Cardiac septum (tissue), 1 donor: ENCODE measurements at regions not wholly inside any gene's neighbourhood (a gene's known extent, or its start where the extent isn't known, plus 50 kb on each side); places are given as distances from the start of the nearest gene placed in this dataset.
"Not testable (repeated sequence)": the region's sequence is repeated elsewhere in the genome, so short reads cannot be mapped to it uniquely, and the experiment has no call there.

ENCODE experiments used
- DNase-seq: peaks from one replicate; pipeline ENCODE4 v3.0.0-alpha.2; 2020; ENCODE audit warnings: low spot score
- intact Hi-C: fragments of 100-400 bp; cut with DNase I; formaldehyde crosslinking; loops from one replicate; pipeline ENCODE4 v1.14.0; 2022
- donor health status: DM: no; HTN: no; CAD: no.

DNA sequence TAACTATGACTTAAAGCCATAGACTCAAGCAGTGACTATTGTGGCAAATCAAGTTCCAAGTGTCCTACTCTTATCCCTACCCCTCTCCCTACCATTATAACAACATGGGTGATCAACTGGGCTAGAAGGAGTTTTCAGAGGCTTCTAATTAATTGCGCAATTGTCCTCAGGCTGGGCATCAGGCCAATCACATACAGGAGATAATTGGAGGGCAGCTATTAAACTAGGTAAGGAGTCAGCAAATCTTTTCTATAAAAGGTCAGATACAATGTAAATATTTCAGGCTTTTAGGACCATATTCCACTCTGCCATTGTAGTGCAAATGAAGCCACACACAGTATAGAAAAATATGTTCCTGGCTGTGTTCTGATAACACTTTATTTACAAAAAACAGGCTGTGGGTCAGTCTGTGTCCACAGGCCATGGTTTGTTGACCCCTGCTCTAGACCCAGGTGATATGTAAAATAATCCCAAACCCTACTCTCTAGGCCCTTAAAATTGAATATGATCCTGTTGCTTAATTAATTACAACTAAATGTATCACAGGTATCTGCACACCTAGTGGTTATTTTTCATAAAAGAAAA is 141.4 kb upstream of the PIK3R1 start:
- DNase-seq: no peak
- intact Hi-C loops: no loop called here

DNA sequence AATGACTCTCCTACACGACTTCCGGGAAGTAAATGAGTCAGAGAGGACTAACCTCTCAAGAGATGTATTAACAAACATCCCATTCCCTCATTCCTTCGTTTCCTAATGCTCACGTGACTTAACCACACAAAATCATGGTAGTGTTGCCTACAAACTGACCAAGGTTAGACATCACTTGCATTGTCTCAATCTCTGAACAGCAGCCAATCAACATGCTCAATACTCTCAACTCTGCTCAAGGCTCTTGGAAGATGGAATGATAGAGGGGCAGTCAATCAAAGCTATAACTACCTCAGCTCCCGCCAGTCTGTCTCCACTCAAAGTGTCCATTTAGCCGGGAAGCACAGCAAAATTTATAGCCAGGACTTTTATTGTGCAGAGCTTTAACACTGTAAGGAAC is 143.8 kb upstream of the PIK3R1 start:
- no peak for DNase-seq
- intact Hi-C loops: no loop called here

DNA sequence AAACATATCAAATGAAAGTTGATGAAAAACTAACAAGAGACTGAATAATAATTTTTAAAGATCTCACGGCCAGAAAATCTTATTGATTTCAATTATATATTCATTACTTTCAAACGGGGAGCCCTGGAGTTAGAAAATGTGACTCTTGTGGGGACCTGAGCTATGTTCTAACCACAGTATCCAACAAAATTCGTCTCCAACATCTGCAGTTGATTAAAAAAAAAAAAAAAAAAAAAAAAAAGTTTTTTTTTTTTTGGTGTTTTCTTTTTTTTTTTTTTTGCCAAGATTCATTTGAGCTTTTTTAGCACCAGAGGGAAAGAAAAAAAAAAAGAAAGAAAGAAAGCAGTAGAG is 144.3 kb upstream of the PIK3R1 start:
- intact Hi-C loops: no loop called here
- no peak for DNase-seq

DNA sequence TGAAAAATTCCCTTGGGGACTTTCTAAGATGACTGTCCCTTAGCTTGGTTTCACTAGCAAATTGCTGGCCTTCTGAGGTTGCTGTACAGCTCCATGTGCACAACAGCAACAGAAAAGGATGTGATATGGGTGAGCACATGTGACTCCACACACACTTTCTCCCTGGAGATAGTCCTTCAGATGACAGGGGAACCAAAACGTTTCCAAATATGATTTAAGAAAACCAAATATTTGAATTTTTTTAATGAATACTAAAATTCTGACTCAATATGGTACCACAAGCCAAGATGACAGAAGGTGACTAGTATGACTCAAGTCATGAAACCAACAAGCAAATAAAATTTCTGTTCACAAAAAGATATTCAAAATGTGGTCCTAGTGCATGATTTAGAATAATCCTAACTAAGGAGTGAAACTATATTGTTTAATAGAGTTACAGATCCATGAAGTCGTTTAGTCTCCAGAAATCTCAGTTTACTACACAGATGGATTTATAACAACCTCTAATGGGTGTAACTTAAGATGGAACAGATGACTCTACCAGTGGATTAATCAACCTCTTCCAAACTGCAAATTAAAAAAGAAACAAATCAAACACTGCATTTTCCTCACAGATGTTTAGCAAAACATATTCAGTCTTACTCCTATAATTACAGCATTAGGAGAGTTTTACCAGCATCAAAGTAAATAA is 144.8 kb upstream of the PIK3R1 start:
- DNase-seq: no peak

DNA sequence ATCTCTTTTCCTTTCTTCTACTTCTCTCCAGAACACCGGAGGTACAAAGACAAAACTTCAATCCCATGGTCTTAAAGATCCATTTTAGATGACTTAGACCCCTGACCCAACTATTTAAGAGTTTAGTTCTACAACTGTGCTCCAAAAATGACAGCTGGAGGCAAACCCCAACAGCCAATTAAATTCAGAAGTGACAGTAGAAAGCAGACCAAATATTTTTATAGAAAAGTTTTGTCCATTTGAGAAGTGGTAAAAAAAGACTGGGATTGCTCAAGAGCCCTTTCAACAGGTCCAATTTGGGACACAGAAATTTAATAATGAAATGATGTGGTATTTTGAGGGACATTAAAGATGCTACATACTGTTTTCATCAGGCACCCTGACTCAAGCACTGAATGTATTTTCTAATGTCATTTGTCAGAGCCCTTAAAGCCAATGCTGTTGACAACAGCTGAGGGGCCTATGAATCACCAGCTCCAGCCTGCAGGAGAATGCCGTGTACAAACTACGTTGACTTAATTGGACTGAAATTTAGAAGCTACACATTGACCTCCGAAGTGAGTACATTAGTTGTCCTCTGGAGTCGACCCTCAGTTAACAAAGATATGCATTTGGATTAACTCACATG is 147.5 kb upstream of the PIK3R1 start:
- DNase-seq: no peak
- intact Hi-C loops: no loop called here

More for the DNA sequence above, 144.8 kb upstream of the PIK3R1 start:
- intact Hi-C loops: no loop called here

DNA sequence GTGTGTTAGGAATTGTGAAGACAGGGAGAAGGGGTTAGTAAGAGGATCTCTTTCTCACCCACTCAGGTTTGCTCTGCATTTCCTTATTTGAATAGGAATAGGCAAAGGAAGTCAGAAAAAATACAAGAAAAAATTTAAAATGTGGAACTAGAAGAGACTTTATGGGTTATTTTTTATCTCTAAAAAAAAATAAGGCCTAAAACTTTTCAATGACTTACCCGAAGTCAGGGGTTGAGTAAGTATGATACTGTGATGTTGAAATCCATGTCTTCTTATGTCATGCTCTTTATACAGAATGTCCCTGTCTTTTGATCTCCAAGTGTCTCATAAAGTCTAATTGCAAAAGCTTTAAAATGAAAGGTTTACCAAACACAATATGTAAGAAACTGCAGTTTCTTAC is 148.3 kb upstream of the PIK3R1 start:
- intact Hi-C loops: no loop called here
- DNase-seq: no peak

DNA sequence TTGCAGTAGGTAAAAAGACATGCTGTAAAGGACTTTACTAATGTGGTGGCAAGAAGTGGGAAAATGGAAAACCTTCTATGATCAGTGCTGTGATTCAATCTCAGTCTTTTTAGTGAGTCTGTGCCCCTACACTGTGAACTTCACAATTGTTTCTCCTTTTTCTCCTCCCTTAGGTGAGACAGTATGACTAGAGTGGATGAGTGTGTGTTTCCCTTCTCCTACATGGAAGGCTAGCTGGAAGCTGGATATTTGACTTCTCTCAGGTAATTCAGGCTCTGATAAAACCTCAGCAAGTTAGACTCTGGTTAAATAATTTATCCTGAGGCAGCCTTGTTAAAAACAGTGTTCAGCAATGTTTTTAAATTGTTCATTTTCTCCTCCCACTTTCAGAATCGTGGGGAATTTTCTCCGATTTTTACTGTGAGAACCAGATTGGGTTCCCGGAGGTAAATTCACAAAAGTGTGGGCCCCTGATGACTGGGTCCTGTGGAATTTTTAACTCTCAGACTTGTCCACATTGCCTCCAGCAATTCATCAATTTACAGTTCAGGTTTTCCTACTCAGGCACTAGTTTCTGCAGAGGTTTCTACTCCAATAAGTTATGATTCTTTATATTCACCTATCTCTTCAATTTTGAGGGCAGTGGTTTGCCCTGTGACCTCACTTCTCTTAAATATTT is 149.1 kb upstream of the PIK3R1 start:
- DNase-seq: no peak
- intact Hi-C loops: no loop called here

DNA sequence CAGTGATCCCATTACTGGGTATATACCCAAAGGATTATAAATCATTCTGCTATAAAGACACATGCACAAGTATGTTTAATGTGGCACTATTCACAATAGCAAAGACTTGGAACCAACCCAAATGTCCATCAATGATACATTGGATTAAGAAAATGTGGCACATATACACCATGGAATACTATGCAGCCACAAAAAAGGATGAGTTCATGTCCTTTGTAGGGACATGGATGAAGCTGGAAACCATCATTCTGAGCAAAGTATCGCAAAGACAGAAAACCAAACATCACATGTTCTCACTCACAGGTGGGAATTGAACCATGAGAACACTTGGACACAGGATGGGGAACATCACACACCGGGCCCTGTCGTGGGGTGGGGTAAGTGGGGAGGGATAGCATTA is 150.2 kb upstream of the PIK3R1 start:
- intact Hi-C loops, DNase-seq: not testable (repeated sequence)

DNA sequence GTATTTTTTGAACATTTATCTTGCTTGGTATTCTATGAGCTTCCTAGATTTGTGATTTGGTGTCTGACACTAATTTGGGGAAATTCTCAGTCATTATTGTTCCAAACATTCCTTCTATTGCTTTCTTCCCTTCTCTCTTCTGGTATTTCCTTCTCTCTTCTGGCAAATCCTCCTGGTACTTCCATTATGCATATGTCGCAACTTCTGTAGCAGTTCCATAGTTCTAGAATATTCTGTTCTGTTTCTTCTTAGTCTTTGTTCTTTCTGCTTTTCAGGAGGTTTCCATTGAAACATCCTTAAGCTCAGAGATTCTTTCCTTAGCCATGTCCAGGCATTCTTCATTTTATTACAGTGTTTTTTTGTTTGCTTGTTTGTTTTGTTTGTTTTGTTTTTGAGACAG is 155.2 kb upstream of the PIK3R1 start:
- intact Hi-C loops: no loop called here
- no peak for DNase-seq

DNA sequence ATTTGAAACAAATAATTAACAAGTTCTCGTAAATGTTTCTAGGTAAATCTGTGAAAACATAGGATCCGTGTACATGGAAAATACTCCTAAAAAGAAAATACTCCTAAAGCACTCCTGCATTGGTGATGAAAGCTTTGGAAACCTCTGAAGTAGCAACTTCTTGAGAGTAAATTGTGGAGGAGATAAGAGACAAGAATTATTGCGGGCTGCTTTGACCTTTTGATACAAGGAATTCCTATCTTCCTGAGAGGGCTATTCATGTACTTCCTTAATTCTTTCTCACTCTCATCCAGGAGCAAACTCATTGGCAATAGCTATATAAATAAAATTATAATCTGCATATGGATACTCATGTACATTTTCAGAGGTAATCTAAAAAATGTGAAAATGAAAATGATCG is 158.4 kb upstream of the PIK3R1 start:
- DNase-seq: no peak
- intact Hi-C loops: no loop called here

DNA sequence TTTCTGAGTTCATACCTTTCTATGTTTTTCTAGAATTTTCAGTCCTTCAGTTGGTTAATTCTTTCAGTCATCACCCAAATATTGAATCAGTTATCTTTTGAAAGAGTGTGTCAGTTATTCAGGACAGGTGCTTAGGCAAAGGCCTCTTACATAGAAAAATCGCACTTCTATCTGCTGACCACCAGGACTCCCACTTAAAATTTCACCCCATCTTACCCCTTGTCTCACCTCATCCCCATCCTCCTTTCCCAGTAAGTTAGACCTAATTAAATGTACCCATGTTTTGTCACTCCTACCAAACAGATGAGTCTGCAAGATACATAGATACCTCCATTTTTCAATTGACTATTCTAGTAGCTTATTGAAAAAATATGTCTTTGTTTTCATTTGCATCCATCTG is 159.9 kb upstream of the PIK3R1 start:
- DNase-seq: no peak
- intact Hi-C loops: no loop called here

DNA sequence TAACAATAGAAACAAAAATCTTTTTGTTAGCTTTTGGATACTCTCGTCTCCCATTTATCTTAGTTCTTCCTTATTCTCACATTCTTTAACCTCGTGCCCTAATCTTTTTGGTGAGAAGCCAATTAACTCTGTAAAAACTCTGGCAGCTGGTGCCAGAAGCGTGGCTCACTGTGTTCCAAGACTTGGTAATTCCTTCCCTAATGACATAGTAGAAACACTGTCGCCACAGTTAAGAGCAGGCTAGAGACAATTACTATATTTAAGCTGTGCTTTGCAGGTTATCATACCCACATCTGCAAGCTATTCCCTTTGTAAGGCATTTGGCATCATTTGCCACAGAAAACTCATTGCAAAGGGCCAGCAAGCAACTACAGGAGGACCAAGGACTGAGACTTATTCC is 160.9 kb upstream of the PIK3R1 start:
- intact Hi-C loops: no loop called here
- DNase-seq: no peak

DNA sequence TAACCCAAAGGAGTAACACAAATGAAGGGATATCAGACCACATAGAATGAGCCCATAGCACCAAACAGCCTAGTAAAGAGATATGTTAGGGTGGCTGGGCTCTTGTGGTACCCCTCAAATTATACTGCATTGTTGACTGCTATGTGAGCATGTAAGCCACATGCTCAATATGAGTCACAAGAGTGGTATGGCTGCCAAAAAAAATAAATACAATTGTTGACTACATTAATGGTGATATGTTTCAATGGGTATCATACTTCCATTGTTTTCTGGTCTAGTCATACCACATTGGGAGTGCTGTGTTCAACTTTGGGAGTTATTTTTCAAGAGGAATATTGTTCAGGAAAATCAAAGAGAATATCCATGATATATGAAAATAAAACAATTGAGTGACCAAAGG is 162.4 kb upstream of the PIK3R1 start:
- intact Hi-C loops: no loop called here
- no peak for DNase-seq

DNA sequence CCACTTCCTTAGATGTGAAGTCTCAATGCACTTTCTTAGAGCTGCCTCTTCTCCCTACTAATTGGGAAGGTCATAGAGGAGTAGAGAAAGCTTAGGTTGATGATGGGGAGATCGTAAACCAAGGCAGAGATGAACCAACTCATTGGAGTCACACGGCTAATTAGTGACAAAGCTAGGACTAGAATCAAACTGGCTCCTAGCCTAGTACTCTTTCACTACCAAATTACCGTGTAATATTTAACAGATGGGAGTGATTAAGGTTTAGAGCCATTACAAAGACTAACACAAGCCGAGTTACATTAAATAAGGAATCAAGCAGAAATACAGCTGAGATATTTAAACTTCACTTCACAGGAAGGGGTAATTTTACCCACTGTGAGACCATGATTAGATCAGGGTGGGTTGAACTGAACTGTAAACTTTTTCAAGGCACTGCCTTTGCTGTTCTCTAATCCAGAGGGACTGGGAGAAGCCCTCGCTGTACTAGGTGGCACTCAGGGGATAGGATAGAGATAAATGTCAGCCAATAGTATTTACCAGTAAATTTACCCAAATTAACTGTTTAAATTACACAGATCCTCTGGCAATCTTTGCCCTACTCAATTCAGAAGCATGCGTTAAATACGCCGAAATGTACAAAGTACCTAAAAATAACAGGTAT is 166.4 kb upstream of the PIK3R1 start:
- no peak for DNase-seq
- intact Hi-C loops: no loop called here

DNA sequence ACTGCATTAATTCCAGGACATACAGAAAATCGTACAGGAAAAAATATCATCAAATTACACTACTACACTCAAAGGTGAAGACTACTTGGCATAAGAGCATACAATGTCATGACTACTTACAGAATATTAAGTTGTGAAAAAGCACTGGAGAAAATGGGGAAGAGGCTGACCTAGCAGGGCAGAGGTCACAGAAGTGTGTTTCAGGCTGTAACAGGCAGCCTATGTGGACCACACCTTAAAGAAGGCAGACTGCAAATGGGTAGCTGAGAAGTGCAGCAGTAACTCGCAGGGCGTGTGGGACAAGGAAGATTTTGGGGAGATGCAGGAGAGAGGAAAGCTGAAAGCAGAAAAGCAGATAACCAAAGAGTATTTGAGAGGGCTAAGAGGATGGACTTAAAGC is 167.0 kb upstream of the PIK3R1 start:
- intact Hi-C loops: no loop called here

DNA sequence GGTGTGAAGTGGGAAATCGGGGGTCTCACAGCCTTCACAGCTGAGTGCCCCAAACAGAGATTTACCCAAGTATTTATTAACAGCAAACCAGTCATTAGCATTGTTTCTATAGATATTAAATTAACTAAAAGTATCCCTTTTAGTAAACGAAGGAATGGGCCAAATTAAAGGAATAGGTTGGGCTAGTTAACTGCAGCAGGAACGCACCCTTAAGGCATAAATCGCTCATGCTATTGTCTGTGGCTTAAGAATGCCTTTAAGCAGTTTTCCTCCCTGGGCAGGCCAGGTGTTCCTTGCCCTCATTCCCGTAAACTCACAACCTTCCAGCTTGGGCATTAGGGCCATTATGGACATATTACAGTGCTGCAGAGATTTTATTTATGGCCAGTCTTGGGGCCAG is 167.5 kb upstream of the PIK3R1 start:
- DNase-seq, intact Hi-C loops: not testable (repeated sequence)

More for the DNA sequence above, 167.0 kb upstream of the PIK3R1 start:
- no peak for DNase-seq

DNA sequence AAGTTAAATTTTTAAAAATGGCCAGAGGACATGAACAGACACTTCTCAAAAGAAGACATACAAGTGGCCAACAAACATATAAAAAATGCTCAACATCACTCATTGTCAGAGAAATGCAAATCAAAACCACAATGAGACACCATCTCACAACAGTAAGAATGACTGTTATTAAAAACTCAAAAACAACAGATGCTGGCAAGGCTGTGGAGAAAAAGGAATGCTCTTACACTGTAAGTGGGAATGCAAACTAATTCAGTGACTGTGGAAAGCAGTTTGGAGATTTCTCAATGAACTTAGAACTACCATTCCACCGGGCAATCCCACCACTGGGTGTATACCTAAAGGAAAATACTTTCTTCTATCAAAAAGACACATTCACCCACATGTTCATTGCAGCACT is 168.5 kb upstream of the PIK3R1 start:
- no peak for DNase-seq
- intact Hi-C loops: no loop called here

DNA sequence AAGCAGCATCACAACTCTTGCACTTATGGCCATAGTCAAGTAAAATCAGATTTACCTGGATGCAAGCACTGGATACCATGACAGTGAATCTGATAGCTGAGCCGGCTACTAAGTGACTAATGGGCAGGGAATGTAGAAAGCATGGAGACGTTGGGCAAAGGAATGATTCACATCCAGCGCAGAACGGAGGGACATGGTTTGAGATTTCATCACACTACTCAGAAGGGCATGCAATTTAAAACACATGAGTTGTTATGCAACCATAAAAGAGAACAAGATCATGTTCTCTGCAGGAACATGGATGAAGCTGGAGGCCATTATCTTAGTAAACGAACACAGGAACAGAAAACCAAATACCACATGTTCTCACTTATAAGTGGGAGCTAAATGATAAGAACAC is 169.1 kb upstream of the PIK3R1 start:
- DNase-seq: no peak
- intact Hi-C loops: no loop called here

DNA sequence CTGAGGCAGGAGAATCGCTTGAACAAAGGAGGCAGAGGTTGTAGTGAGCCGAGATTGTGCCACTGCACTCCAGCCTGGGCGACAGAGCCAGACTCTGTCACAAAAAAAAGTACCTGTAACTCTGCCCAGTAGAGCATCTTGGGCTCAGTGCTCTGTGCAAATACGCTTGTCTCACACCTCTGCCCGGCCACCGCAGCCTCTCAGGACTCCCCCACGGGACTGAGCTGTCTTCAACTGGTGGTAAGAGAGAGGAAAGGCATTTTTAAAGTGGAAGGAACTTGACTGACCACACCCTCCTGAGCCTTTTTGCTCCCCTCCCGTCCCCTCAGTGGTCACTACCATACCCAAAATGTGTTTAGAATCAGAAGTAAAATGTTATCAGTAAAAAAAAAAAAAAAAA is 174.3 kb upstream of the PIK3R1 start:
- no peak for DNase-seq
- intact Hi-C loops: no loop called here

DNA sequence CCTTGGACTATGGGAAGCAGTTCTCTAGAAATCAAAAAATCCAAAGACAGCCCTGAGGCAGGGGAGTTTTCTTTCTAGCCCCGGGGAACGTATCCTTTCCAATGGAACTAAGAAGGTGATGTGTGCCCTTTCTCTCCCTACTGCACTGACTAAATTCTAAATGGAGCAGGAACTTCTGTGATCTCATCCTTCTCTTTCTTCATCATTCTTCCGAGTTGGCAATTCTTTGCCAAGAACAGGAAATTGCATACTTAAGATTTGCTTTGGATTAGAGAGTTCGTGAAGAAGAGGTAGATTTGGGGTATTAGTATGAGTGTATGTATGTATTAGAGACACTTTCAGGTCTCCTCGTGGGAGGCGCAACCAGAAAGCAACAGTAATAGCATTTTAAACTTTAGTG is 178.0 kb upstream of the PIK3R1 start:
- intact Hi-C loops: no loop called here
- no peak for DNase-seq
